Liver (tissue), 8 donors: ENCODE measurements at regions not wholly inside any gene's neighbourhood (a gene's known extent, or its start where the extent isn't known, plus 50 kb on each side); places are given as distances from the start of the nearest gene placed in this dataset.

Source experiments
- DNase-seq: peaks from one replicate; pipeline ENCODE4 v3.0.0-alpha.2; 2017; ENCODE audit warnings: low spot score
- H3K27ac ChIP-seq, 2 donors: one replicate each; pipeline ENCODE4 v1.7.0; 2013; ENCODE audit warnings: inconsistent platforms in 2 of 2, low read length in 2 of 2, control low read depth in 1 of 2, low read depth in 1 of 2, mild to moderate bottlenecking in 1 of 2
- H3K27me3 ChIP-seq, 4 donors: one replicate each; pipeline versions ENCODE4 v1.6.1 to v1.7.0; 2013; ENCODE audit warnings: low read length in 3 of 4, inconsistent platforms in 1 of 4, mild to moderate bottlenecking in 1 of 4, moderate library complexity in 1 of 4; ENCODE audit not compliant: control insufficient read depth in 4 of 4, insufficient read depth in 4 of 4
- H3K36me3 ChIP-seq, 4 donors: one replicate each; pipeline versions ENCODE4 v1.6.1 to v1.7.0; 2013; ENCODE audit warnings: low read length in 3 of 4, mild to moderate bottlenecking in 3 of 4, low read depth in 1 of 4, moderate library complexity in 1 of 4; ENCODE audit not compliant: control insufficient read depth in 4 of 4, insufficient read depth in 3 of 4
- H3K4me1 ChIP-seq, 4 donors: one replicate each; pipeline versions ENCODE4 v1.6.1 to v1.7.0; 2013; ENCODE audit warnings: low read length in 3 of 4, mild to moderate bottlenecking in 3 of 4, moderate library complexity in 1 of 4; ENCODE audit not compliant: control insufficient read depth in 4 of 4, insufficient read depth in 4 of 4
- H3K4me3 ChIP-seq, 3 donors: one replicate each; pipeline versions ENCODE4 v1.6.1 to v1.7.0; 2013; ENCODE audit warnings: low read length in 3 of 3, control low read depth in 1 of 3, low read depth in 1 of 3, mild to moderate bottlenecking in 1 of 3
- H3K9ac ChIP-seq, 2 donors: one replicate each; pipeline ENCODE4 v1.7.0; 2013; ENCODE audit warnings: low read length in 2 of 2, mild to moderate bottlenecking in 2 of 2, moderate library complexity in 2 of 2, control low read depth in 1 of 2, low read depth in 1 of 2
- H3K9me3 ChIP-seq, 4 donors: one replicate each; pipeline versions ENCODE4 v1.6.1 to v1.7.0; 2013; ENCODE audit warnings: low read length in 3 of 4; ENCODE audit not compliant: control insufficient read depth in 4 of 4
- CTCF ChIP-seq: fragments of 150-350 bp; IDR thresholded peaks from 2 replicates; pipeline ENCODE4 v1.5.1; 2017; ENCODE audit warnings: improper control_type of control experiment, low read depth, low read length; ENCODE audit not compliant: missing input control
- EGR1 ChIP-seq, 2 donors: IDR thresholded peaks; 2 replicates each; pipeline ENCODE4 v1.6.1; 2016 to 2018; ENCODE audit warnings: antibody characterized with exemption in 2 of 2, low read depth in 2 of 2
- FOXA1 ChIP-seq: IDR thresholded peaks from 2 replicates; pipeline ENCODE4 v1.6.1; 2016; ENCODE audit warnings: antibody characterized with exemption
- FOXA2 ChIP-seq: IDR thresholded peaks from 2 replicates; pipeline ENCODE4 v1.6.1; 2016; ENCODE audit warnings: antibody characterized with exemption
- GABPA ChIP-seq, 2 donors: IDR thresholded peaks in 1 of 2; conservative IDR thresholded peaks in 1 of 2; 2 replicates each; pipeline ENCODE4 v1.6.1; 2016; ENCODE audit warnings: antibody characterized with exemption in 2 of 2, mild to moderate bottlenecking in 1 of 2, moderate library complexity in 1 of 2
- HNF4G ChIP-seq: IDR thresholded peaks from 2 replicates; pipeline ENCODE4 v1.6.1; 2016; ENCODE audit warnings: antibody characterized with exemption
- JUND ChIP-seq, 2 donors: IDR thresholded peaks; 2 replicates each; pipeline ENCODE4 v1.6.1; 2016; ENCODE audit warnings: antibody characterized with exemption in 2 of 2
- MAX ChIP-seq: IDR thresholded peaks from 2 replicates; pipeline ENCODE4 v1.6.1; 2016; ENCODE audit warnings: antibody characterized with exemption
- NR2F2 ChIP-seq: IDR thresholded peaks from 2 replicates; pipeline ENCODE4 v1.6.1; 2016; ENCODE audit warnings: antibody characterized with exemption
- REST ChIP-seq: IDR thresholded peaks from 2 replicates; pipeline ENCODE4 v1.6.1; 2016; ENCODE audit warnings: antibody characterized with exemption, mild to moderate bottlenecking
- RXRA ChIP-seq, 2 donors: IDR thresholded peaks; 2 replicates each; pipeline ENCODE4 v1.6.1; 2017 to 2018; ENCODE audit warnings: antibody characterized with exemption in 2 of 2, mild to moderate bottlenecking in 1 of 2
- TAF1 ChIP-seq: conservative IDR thresholded peaks from 2 replicates; pipeline ENCODE4 v1.6.1; 2016; ENCODE audit warnings: antibody characterized with exemption, mild to moderate bottlenecking
- YY1 ChIP-seq: IDR thresholded peaks from 2 replicates; pipeline ENCODE4 v1.6.1; 2016; ENCODE audit warnings: antibody characterized with exemption, mild to moderate bottlenecking
- WGBS: extraction: QIAGEN DNeasy Blood & Tissue Kit; methylation state at CpG from one replicate; pipeline ENCODE4 v1.1.7; 2013; 5-methylcytosine and 5-hydroxymethylcytosine counted together
- TF ChIP-seq, protein P1 (sequence below): IDR thresholded peaks from 2 replicates; pipeline ENCODE4 v1.6.1; 2016; ENCODE audit warnings: antibody characterized with exemption
- donor health status: healthy.
- donor health status: healthy.
- donor health status: healthy.
- donor health status: healthy.
- donor health status: healthy.

DNA sequence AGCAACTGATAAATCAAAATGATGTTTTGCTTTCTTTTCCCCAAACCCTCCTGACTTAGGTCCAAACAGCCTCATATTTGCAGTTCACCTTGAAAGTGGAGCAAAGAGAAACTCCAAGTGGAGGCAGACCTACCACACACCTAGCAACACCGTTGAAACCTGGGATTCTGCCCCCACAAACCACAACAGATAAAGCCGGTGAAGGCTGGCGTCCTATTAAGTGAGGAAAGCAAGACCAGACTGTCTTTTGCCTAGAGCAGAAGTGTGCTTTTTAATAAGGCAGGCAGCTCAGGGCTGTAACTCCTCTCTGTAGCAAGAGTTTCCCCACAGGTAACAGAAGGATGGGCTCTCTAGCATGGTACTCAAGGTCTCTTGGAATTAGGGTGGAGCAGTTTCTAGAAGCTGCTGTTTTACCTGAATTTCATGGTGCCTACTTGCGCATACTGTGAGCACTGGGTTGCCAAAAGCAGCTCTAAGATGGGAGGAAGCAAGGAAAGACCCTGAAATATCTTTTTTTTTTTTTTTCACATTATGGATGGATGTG lies 336.9 kb downstream of the BCL11A start:
- Histone ChIP-seq H3K27ac (no peak overlapping the region), H3K27me3 (no peaks in the 10 kb centered on the region), H3K4me1 (peaks cover 3 to 11% (median 6%) of the 10 kb centered on the region in 4 donors), H3K4me3 (no peak overlapping the region), H3K9me3 (no peaks in the 10 kb centered on the region), H3K9ac (no peak overlapping the region), H3K36me3 (no peaks in the 10 kb centered on the region)
- WGBS, result 76% methylated on average over 4 of the region's 4 CpGs
- TF ChIP-seq EGR1 (IDR thresholded peaks at IDR 0.05; ENCODE audit: low read depth in 2 of 2) (no peak), FOXA1 (no peak), TAF1 (no peak), CTCF (no peak), MAX (no peak), YY1 (no peak), JUND (IDR thresholded peaks at IDR 0.05) (no peak), NR2F2 (no peak)
- DNase-seq, result no peak

DNA sequence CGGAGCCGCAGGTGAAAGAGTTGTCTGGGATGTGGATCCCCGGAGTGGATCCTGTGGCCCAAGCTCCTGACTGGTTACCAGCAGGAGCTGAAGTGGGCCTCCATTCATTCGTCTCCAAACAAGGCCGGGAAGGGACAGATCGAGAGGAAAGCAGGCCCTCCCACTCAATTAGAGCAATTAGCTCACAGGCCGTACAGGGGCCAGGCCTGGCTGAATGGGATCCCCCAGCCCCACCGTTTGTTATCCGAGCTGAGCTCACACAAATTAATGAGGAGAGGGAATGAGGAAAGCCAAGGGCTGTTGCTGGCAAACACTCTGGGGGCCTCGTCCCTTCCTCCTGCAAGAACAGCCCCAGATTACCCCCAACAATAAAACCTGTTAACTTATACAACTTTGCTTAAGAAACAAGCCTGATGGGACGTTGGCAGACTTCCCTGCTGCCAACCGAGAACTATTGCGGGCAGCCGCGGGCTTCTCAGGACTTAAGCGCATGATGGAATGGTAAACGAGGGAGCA lies 338.0 kb downstream of the BCL11A start:
- H3K9me3 ChIP-seq, result no peaks in the 10 kb centered on the region
- 83% methylated on average over 17 of the region's 17 CpGs for WGBS
- no peaks in the 10 kb centered on the region for H3K36me3 ChIP-seq
- H3K27me3 ChIP-seq, result no peaks in the 10 kb centered on the region
- TF ChIP-seq FOXA2 (no peak), REST (no peak)
- no peak overlapping the region for H3K9ac ChIP-seq
- H3K4me3 ChIP-seq, result no peak overlapping the region
- no peak overlapping the region for H3K27ac ChIP-seq
- peaks cover 2 to 11% (median 6%) of the 10 kb centered on the region in 4 donors for H3K4me1 ChIP-seq
- no peak for DNase-seq

GRCh38 chr2:60214626-60214875 lies 338.9 kb downstream of the BCL11A start:
- DNase-seq, result no peak
- H3K36me3 ChIP-seq, result no peaks in the 10 kb centered on the region
- peaks cover 2 to 11% (median 6%) of the 10 kb centered on the region in 4 donors for H3K4me1 ChIP-seq
- H3K9me3 ChIP-seq, result no peaks in the 10 kb centered on the region
- H3K4me3 ChIP-seq, result no peak overlapping the region
- H3K27ac ChIP-seq, result no peak overlapping the region
- no peak overlapping the region for H3K9ac ChIP-seq
- no peaks in the 10 kb centered on the region for H3K27me3 ChIP-seq
- no peak for TF ChIP-seq NR2F2
- TF ChIP-seq, protein P1, sequence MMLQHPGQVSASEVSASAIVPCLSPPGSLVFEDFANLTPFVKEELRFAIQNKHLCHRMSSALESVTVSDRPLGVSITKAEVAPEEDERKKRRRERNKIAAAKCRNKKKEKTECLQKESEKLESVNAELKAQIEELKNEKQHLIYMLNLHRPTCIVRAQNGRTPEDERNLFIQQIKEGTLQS, result no peak
- no peak for TF ChIP-seq JUND (IDR thresholded peaks at IDR 0.05)
- TF ChIP-seq CTCF, result no peak
- no peak for TF ChIP-seq REST
- no peak for TF ChIP-seq HNF4G
- no peak for TF ChIP-seq FOXA2
- TF ChIP-seq RXRA (IDR thresholded peaks at IDR 0.05), result no peak
- TF ChIP-seq GABPA (IDR thresholded peaks at IDR 0.05 in 1 of 2, conservative IDR thresholded peaks at IDR 0.05 in 1 of 2), result no peak
